Thyroid gland (tissue), 4 donors: ENCODE measurements at regions not wholly inside any gene's neighbourhood (a gene's known extent, or its start where the extent isn't known, plus 50 kb on each side); places are given as distances from the start of the nearest gene placed in this dataset.
"Not testable (repeated sequence)": the region's sequence is repeated elsewhere in the genome, so short reads cannot be mapped to it uniquely, and the experiment has no call there.

Experiments
- POLR2A ChIP-seq, 2 donors: fragments of 450-650 bp; IDR thresholded peaks; one replicate each; pipeline ENCODE4 v1.6.1; 2017; ENCODE audit warnings: antibody characterized with exemption in 2 of 2, mild to moderate bottlenecking in 2 of 2, moderate library complexity in 1 of 2
- TF ChIP-seq, protein P1 (sequence below), 6 experiments: fragments of 200-600 bp in 3 of 6; fragments of 450-650 bp in 3 of 6; sonication (generic) in 3 of 6; IDR thresholded peaks; one replicate each; pipeline ENCODE4 v1.5.1; 2016 to 2019; ENCODE audit warnings: antibody characterized with exemption in 6 of 6, mild to moderate bottlenecking in 2 of 6, inconsistent platforms in 1 of 6, moderate library complexity in 1 of 6

DNA sequence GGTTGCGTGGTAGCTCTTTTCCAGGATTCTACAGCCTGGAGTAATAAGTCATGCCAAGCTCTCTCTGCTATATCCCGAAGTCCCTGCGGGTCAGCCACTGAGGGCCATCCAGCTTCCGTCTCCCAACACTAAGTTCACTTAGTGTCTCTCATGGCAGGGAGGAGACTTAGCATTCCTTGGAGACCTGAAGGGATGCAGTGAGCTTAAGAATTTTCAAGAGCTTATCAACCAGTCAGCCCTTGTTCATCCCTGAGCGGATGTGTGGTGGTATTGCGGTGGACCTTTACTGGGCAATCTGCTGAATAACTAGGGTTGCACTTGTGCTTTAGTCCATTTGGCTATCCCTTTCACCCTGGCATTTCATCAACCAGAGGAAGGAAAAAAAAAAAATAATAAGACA lies 85.8 kb upstream of the ADGRA3 start:
- TF ChIP-seq, protein P1, sequence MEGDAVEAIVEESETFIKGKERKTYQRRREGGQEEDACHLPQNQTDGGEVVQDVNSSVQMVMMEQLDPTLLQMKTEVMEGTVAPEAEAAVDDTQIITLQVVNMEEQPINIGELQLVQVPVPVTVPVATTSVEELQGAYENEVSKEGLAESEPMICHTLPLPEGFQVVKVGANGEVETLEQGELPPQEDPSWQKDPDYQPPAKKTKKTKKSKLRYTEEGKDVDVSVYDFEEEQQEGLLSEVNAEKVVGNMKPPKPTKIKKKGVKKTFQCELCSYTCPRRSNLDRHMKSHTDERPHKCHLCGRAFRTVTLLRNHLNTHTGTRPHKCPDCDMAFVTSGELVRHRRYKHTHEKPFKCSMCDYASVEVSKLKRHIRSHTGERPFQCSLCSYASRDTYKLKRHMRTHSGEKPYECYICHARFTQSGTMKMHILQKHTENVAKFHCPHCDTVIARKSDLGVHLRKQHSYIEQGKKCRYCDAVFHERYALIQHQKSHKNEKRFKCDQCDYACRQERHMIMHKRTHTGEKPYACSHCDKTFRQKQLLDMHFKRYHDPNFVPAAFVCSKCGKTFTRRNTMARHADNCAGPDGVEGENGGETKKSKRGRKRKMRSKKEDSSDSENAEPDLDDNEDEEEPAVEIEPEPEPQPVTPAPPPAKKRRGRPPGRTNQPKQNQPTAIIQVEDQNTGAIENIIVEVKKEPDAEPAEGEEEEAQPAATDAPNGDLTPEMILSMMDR (IDR thresholded peaks at IDR 0.05): not testable (repeated sequence)
- not testable (repeated sequence) for TF ChIP-seq POLR2A (IDR thresholded peaks at IDR 0.05)
